ENCODE measurements at regions not wholly inside any gene's neighbourhood (a gene's known extent, or its start where the extent isn't known, plus 50 kb on each side); places are given as distances from the start of the nearest gene placed in this dataset.

DNA sequence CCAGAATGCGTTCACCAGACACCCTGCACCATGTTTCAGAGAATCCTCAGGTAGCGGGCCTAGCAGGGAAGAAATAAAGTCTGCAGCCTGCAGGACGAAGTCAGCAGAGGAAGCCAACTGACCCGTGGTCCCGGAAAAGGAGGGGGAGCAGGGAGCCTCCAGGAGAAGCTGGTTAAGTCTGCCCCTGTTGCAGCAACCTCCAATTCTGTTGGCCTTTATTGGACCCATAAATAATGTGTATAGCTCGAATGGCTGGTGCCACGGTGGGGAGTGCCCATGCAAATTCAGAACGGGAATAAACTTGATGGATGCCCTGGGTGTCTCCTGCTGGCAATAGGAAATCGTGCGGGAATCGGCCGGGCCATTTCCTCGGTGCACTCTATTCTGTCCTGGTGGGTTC is 254.1 kb downstream of the AJAP1 start:
- TF ChIP-seq FOXP2 (optimal IDR thresholded peaks at IDR 0.05; ENCODE audit: borderline replicate concordance, extremely low read depth, extremely low read length, insufficient read depth) (no peak), TAF1 (IDR thresholded peaks at IDR 0.05; ENCODE audit: borderline replicate concordance, insufficient read depth, low read length) (no peak), POLR2AphosphoS5 (IDR thresholded peaks at IDR 0.05; ENCODE audit: low read depth, low read length) (no peak), SIN3A (IDR thresholded peaks at IDR 0.05; ENCODE audit: borderline replicate concordance, insufficient read depth, low read length) (no peak)
- TF ChIP-seq, protein P1, sequence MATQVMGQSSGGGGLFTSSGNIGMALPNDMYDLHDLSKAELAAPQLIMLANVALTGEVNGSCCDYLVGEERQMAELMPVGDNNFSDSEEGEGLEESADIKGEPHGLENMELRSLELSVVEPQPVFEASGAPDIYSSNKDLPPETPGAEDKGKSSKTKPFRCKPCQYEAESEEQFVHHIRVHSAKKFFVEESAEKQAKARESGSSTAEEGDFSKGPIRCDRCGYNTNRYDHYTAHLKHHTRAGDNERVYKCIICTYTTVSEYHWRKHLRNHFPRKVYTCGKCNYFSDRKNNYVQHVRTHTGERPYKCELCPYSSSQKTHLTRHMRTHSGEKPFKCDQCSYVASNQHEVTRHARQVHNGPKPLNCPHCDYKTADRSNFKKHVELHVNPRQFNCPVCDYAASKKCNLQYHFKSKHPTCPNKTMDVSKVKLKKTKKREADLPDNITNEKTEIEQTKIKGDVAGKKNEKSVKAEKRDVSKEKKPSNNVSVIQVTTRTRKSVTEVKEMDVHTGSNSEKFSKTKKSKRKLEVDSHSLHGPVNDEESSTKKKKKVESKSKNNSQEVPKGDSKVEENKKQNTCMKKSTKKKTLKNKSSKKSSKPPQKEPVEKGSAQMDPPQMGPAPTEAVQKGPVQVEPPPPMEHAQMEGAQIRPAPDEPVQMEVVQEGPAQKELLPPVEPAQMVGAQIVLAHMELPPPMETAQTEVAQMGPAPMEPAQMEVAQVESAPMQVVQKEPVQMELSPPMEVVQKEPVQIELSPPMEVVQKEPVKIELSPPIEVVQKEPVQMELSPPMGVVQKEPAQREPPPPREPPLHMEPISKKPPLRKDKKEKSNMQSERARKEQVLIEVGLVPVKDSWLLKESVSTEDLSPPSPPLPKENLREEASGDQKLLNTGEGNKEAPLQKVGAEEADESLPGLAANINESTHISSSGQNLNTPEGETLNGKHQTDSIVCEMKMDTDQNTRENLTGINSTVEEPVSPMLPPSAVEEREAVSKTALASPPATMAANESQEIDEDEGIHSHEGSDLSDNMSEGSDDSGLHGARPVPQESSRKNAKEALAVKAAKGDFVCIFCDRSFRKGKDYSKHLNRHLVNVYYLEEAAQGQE (IDR thresholded peaks at IDR 0.05; ENCODE audit: insufficient read depth in 1 of 2, low read depth in 2 of 2, low read length in 2 of 2) = no peak

DNA sequence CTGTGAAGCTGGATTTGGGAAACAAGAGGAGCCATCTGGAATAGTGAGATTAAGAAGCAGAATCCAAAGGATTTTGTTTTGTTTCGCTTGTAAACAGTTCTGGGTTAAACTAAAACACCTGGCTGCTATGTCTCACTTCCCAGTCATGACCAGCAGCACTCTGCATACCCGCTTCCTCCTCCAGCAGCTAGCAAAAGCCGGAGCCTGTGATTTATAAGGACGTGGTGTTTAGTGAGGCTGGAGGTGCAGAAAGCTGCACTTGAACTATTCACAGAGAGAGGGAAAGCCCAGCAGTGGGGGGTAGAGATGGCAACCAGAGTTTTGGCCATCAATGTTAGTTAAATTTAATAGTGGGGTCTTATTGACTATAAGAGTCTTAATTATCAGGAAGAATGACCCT is 240.2 kb downstream of the AJAP1 start:
- no peak for TF ChIP-seq TAF1 (IDR thresholded peaks at IDR 0.05; ENCODE audit: borderline replicate concordance, insufficient read depth, low read length)
- TF ChIP-seq POLR2AphosphoS5 (IDR thresholded peaks at IDR 0.05; ENCODE audit: low read depth, low read length) = no peak
- no peak for TF ChIP-seq SIN3A (IDR thresholded peaks at IDR 0.05; ENCODE audit: borderline replicate concordance, insufficient read depth, low read length)
- TF ChIP-seq FOXP2 (optimal IDR thresholded peaks at IDR 0.05; ENCODE audit: borderline replicate concordance, extremely low read depth, extremely low read length, insufficient read depth) = no peak
- TF ChIP-seq, protein P1 (IDR thresholded peaks at IDR 0.05; ENCODE audit: insufficient read depth in 1 of 2, low read depth in 2 of 2, low read length in 2 of 2) = no peak

DNA sequence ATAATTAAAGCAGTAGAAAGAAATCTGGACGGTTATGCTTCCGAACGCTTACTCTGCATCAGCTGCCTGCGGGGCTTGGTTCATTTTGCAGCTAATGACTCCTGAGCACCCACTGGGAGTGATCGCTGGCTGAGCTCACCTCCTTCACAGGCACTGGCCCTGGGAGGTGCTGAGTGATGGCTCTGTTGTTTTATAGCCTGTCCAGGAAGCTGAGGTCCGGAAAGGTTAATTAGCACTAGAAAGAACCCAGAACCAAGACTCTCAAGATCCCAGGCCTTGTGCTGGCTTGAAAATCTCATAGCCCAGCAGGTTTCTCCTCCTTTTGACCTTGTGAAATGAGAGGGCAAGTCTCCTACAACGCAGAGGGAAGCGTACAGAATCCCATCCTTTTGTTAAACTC is 226.2 kb downstream of the AJAP1 start:
- TF ChIP-seq POLR2AphosphoS5 (IDR thresholded peaks at IDR 0.05; ENCODE audit: low read depth, low read length) (no peak), FOXP2 (optimal IDR thresholded peaks at IDR 0.05; ENCODE audit: borderline replicate concordance, extremely low read depth, extremely low read length, insufficient read depth) (no peak), SIN3A (IDR thresholded peaks at IDR 0.05; ENCODE audit: borderline replicate concordance, insufficient read depth, low read length) (no peak), TAF1 (IDR thresholded peaks at IDR 0.05; ENCODE audit: borderline replicate concordance, insufficient read depth, low read length) (no peak)
- TF ChIP-seq, protein P1 (IDR thresholded peaks at IDR 0.05; ENCODE audit: insufficient read depth in 1 of 2, low read depth in 2 of 2, low read length in 2 of 2) = no peak

DNA sequence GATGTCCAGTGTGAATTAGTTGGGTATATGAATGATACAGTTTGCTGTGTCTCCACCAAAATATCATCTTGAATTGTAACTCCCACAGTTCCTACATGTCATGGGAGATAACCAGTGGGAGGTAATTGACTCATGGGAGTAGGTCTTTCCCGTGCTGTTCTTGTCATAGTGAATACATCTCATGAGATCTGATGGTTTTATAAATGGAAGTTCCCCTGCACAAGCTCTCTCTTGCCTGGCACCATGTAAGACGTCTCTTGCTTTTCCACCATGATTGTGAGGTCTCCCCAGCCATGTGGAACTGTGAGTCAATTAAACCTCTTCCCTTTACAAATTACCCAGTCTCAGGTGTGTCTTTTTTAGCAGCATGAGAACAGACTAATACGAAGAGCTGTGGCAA is 223.0 kb downstream of the AJAP1 start:
- no peak for TF ChIP-seq FOXP2 (optimal IDR thresholded peaks at IDR 0.05; ENCODE audit: borderline replicate concordance, extremely low read depth, extremely low read length, insufficient read depth)

DNA sequence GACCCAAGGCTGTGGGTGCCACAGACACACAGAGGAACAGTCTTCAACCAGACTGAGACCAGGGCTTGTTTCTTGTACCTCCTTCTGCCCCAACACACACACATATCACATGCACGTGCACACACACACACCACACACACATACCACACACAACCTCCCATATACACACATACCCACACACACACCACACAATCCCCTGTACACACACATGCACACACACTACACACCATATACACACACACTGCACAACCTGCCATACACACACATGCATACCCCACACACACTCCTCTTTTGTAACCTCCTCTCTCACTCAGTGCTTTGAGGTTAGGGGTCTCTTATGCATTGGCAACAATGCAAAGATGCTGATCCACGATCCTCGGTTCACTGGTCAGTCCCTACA is 217.0 kb downstream of the AJAP1 start:
- TF ChIP-seq TAF1 (IDR thresholded peaks at IDR 0.05; ENCODE audit: borderline replicate concordance, insufficient read depth, low read length) (no peak), SIN3A (IDR thresholded peaks at IDR 0.05; ENCODE audit: borderline replicate concordance, insufficient read depth, low read length) (no peak), FOXP2 (optimal IDR thresholded peaks at IDR 0.05; ENCODE audit: borderline replicate concordance, extremely low read depth, extremely low read length, insufficient read depth) (no peak), POLR2AphosphoS5 (IDR thresholded peaks at IDR 0.05; ENCODE audit: low read depth, low read length) (no peak)
- TF ChIP-seq, protein P1 (IDR thresholded peaks at IDR 0.05; ENCODE audit: insufficient read depth in 1 of 2, low read depth in 2 of 2, low read length in 2 of 2) = no peak

Data from PFSK-1 (cell line).